ENCODE measurements at regions not wholly inside any gene's neighbourhood (a gene's known extent, or its start where the extent isn't known, plus 50 kb on each side); places are given as distances from the start of the nearest gene placed in this dataset.

GRCh38 chr5:10153808-10154537 lies 95.7 kb downstream of the ATPSCKMT start:
- no peak for TF ChIP-seq MYC (IDR thresholded peaks at IDR 0.05; ENCODE audit: low read depth, low read length)
- no peak for TF ChIP-seq POLR2A (IDR thresholded peaks at IDR 0.05; ENCODE audit: extremely low read depth, insufficient read length)
- no peak overlapping the region for H3K4me3 ChIP-seq (ENCODE audit: low read depth, low read length)
- no peak for DNase-seq (ENCODE audit: low read depth)

GRCh38 chr5:10153394-10153793 lies 96.3 kb downstream of the ATPSCKMT start:
- no peak for DNase-seq (ENCODE audit: low read depth)
- TF ChIP-seq MYC (IDR thresholded peaks at IDR 0.05; ENCODE audit: low read depth, low read length), result no peak
- TF ChIP-seq MAX (IDR thresholded peaks at IDR 0.05; ENCODE audit: low read depth, low read length), result no peak
- no peak for TF ChIP-seq POLR2A (IDR thresholded peaks at IDR 0.05; ENCODE audit: extremely low read depth, insufficient read length)
- no peak for TF ChIP-seq CTCF (IDR thresholded peaks at IDR 0.05; ENCODE audit: low read depth, low read length)
- H3K4me3 ChIP-seq (ENCODE audit: low read depth, low read length), result no peak overlapping the region

- TF ChIP-seq POLR2A (IDR thresholded peaks at IDR 0.05; ENCODE audit: extremely low read depth, insufficient read length), result no peak
- no peak for TF ChIP-seq MAX (IDR thresholded peaks at IDR 0.05; ENCODE audit: low read depth, low read length)
- no peak for TF ChIP-seq CTCF (IDR thresholded peaks at IDR 0.05; ENCODE audit: low read depth, low read length)
- TF ChIP-seq MYC (IDR thresholded peaks at IDR 0.05; ENCODE audit: low read depth, low read length), result no peak
- DNase-seq (ENCODE audit: low read depth), result no peak
- H3K4me3 ChIP-seq (ENCODE audit: low read depth, low read length), result no peak overlapping the region
Observed at GRCh38 chr5:10151656-10152055, 98.0 kb downstream of the ATPSCKMT start.

- no peak for DNase-seq (ENCODE audit: low read depth)
- no peak overlapping the region for H3K4me3 ChIP-seq (ENCODE audit: low read depth, low read length)
- TF ChIP-seq CTCF (IDR thresholded peaks at IDR 0.05; ENCODE audit: low read depth, low read length), result no peak
Observed at GRCh38 chr5:10149911-10150310, 99.8 kb downstream of the ATPSCKMT start.

GRCh38 chr5:10145923-10146401 lies 103.7 kb downstream of the ATPSCKMT start:
- no peak overlapping the region for H3K4me3 ChIP-seq (ENCODE audit: low read depth, low read length)
- TF ChIP-seq CTCF (IDR thresholded peaks at IDR 0.05; ENCODE audit: low read depth, low read length) (peak; percentile 45), POLR2A (IDR thresholded peaks at IDR 0.05; ENCODE audit: extremely low read depth, insufficient read length) (no peak), MYC (IDR thresholded peaks at IDR 0.05; ENCODE audit: low read depth, low read length) (no peak), MAX (IDR thresholded peaks at IDR 0.05; ENCODE audit: low read depth, low read length) (no peak)
- peak; percentile 70 for DNase-seq (ENCODE audit: low read depth)

GRCh38 chr5:10144040-10144439 lies 105.6 kb downstream of the ATPSCKMT start:
- no peak overlapping the region for H3K4me3 ChIP-seq (ENCODE audit: low read depth, low read length)
- no peak for DNase-seq (ENCODE audit: low read depth)
- TF ChIP-seq POLR2A (IDR thresholded peaks at IDR 0.05; ENCODE audit: extremely low read depth, insufficient read length), result no peak
- TF ChIP-seq MAX (IDR thresholded peaks at IDR 0.05; ENCODE audit: low read depth, low read length), result no peak
- no peak for TF ChIP-seq MYC (IDR thresholded peaks at IDR 0.05; ENCODE audit: low read depth, low read length)
- no peak for TF ChIP-seq CTCF (IDR thresholded peaks at IDR 0.05; ENCODE audit: low read depth, low read length)

All from NB4 (cell line).